HG03520 (cell line): ENCODE measurements at regions not wholly inside any gene's neighbourhood (a gene's known extent, or its start where the extent isn't known, plus 50 kb on each side); places are given as distances from the start of the nearest gene placed in this dataset.

Experiments used
- ATAC-seq: cut with Tn5 transposase; IDR thresholded peaks from one replicate; pipeline ENCODE4 v1.9.1; 2021; ENCODE audit warnings: mild to moderate bottlenecking, moderate library complexity; ENCODE audit not compliant: unreplicated experiment

DNA sequence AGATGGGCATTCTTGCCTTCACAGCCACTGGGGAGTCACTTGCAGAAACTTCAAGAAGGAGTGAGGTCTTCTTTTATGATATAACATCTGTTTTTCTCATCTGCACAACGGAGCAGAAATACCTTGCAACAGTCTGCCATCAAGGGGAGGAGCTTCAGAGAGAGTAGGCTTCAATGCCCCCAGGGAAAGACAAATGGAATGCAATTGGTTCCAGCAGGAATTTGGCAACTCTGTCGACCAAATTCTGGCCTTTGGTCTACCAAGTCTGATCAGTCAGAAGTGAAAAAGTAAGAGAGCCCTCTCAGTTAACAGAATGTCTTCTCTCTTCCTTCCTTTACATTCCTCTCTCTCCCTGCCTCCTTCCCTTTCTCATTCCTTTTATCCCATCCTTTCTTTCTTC lies 229.3 kb downstream of the IDS start:
- ATAC-seq = no peak

DNA sequence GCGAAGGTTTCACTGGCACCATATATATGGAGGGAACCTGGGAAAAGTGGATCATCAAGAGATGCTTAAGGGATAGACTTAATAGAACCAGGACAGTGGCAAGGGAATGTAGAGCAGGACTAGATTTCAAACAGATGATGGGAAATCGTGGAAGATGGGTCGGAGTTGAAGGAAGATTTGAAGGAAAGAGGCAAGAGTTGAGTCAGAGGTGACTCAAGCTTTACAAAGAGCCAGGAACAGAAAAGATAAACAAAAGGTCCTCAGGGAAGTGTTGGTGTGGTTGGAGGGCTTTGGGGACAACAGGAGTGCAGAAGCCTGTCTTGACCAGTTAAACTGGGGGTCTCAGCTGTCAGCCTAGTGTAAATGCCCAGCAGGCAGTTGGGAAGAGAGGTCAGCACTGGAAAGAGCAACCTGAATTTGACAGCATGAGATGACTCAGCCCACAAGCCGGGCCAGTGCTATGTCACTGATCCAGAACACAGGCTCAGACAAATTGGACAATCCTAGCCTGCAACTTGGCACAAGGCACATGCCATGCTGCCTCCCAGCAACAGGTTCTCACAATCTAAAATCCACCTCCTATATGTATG lies 230.5 kb downstream of the IDS start:
- no peak for ATAC-seq

DNA sequence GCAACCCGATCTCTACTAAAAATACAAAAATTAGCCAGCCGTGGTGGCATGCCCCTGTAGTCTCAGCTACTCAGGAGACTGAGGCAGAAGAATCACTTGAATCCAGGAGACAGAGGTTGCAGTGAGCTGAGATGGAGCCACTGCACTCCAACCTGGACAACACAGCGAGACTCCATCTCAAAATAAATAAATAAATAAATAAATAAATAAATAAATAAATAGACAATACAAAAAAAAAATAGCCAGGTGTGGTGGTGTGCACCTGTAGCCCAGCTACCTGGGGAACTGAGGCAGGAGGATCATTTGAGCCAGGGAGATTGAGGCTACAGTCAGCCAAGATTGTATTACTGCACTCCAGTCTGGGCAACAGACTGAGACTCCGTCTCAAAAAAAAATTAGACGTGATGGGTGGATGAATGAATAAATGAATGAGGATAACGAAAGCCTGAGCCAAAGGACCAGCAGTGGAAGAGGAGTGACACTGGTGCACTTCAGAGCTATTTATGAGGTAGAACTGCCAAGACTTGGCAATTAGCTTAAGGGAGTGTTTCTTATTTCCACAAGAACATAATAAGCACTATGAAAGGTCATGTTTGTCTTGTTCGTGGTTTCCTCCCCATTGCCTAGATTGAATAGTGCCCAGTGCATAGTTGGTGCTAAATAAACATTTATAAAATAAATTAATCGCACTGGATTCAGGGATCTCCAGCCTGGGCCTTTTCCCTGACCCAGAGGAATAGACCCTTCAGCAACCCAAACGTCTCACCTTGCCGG lies 232.2 kb downstream of the IDS start:
- no peak for ATAC-seq

- ATAC-seq = no peak
Observed at GRCh38 chrX:149267878-149268813, 237.0 kb downstream of the IDS start.

DNA sequence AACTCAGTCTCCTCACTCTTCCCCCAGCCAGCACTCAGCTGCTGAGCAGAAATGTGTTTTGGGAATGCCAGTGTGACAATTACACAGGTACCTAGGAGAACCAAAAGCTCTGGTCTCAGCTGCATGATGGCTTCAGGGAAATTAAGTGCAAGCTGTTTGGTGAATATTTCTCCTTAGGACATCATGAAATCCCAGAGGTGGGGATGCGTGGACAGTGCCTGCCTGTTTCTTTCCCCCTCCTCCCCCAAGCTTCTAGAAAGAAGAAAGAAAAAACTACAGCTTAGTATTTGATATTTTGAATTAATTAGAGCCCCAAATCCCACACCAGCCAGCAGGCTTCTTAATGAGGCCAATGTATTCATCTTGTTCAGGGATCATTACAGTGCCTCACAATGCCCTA lies 243.0 kb downstream of the IDS start:
- ATAC-seq = no peak

DNA sequence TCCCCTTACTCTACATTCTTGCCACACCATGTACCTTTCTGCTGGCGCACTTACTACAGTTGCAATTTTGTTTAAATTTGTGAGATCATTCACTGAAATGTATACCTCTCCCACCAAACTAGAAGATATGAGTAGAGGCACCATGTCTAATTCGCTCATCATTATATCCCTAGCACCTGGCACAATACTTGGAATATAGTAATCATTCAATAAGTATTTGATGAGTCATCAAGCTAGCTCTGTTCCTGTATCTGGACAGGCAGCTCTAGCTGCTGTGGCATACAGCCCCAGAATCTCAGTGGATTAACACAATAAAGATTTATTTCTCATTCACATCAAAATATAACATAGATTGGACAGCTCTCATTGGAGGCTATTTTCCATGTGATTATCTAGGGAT lies 245.9 kb downstream of the IDS start:
- ATAC-seq = no peak

- no peak for ATAC-seq
Observed at GRCh38 chrX:149255860-149256259, 249.2 kb downstream of the IDS start.

GRCh38 chrX:149248073-149248625 lies 257.0 kb downstream of the IDS start:
- no peak for ATAC-seq

GRCh38 chrX:149230689-149231088 lies 274.4 kb downstream of the IDS start:
- ATAC-seq = no peak

- ATAC-seq = no peak
Observed at GRCh38 chrX:149223854-149224253, 281.3 kb downstream of the IDS start.

- ATAC-seq = no peak
Observed at GRCh38 chrX:149222040-149222439, 283.1 kb downstream of the IDS start.

- no peak for ATAC-seq
Observed at GRCh38 chrX:149221230-149221629, 283.9 kb downstream of the IDS start.

- ATAC-seq = no peak
Observed at GRCh38 chrX:149213264-149213663, 291.8 kb downstream of the IDS start.

GRCh38 chrX:149208307-149208706 lies 296.8 kb downstream of the IDS start:
- no peak for ATAC-seq

DNA sequence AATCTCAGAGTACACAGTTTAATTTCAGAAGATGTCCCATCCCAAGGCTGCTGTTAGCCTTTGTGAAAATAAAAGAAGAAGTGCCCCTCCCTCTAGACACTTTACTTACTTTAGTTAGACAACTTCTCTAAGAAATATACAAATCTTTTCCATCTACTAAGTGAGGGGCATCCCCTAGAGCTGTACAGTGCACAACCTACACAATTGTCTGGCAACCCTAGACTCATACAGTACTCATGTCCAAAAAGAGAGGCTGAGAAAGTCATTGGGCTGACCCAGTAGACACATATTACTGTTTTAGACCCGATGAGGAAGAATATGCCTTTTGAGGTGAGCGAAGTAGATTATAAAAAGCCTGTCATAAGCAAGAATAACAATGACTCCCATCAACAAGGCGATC lies 297.6 kb downstream of the IDS start:
- no peak for ATAC-seq

DNA sequence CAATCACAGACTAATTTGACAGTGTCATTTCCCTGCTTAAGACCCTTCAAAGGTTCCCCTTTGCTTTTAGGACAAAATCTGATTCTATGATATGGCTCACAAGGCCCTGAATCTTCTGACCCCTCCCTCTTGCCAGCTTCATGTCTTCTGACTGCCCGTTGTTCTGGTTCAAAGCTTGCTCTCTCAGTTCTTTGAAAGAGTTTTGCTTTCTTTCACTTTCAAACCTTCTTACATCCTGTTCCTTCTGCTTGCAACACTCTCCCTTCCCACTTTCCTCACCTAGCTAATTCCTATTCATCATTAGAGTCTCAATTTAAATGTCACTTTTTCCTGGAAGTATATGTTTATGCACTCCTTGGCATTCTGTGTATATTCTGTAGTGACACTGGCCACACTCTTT lies 299.2 kb downstream of the IDS start:
- peak; percentile 42 for ATAC-seq

GRCh38 chrX:149205081-149205480 lies 300.0 kb downstream of the IDS start:
- ATAC-seq = no peak

DNA sequence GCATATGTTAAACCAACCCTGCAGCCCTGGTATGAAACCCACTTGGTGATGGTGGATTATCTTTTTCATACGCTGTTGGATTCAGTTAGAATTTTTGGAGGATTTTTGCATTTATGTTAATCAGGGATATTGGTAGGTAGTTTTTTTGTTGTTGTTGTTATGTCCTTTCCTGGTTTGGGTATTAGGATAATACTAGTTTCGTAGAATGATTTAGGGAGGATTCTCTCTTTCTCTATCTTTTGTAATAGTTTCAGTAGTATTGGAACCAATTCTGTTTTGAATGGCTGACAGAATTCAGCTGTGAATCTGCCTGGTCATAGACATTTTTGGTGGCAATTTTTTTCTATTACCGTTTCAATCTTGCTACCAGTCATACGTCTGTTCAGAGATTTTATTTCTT lies 305.4 kb downstream of the IDS start:
- ATAC-seq = no peak

- ATAC-seq = peak; percentile 63
Observed at GRCh38 chrX:149198980-149199732, 305.9 kb downstream of the IDS start.

- ATAC-seq = no peak
Observed at GRCh38 chrX:149185087-149185486, 320.0 kb downstream of the IDS start.
